HCT116 (cell line): ENCODE measurements at regions not wholly inside any gene's neighbourhood (a gene's known extent, or its start where the extent isn't known, plus 50 kb on each side); places are given as distances from the start of the nearest gene placed in this dataset.

Source experiments
- CEBPB ChIP-seq: IDR thresholded peaks from 2 replicates; pipeline ENCODE4 v1.6.1; 2012; ENCODE audit warnings: low read depth
- CTCF ChIP-seq, 3 experiments: fragments of 200-600 bp in 1 of 3; sonication (generic) in 1 of 3; IDR thresholded peaks in 2 of 3; conservative IDR thresholded peaks in 1 of 3; 2 replicates each; pipeline ENCODE4 v1.5.1; 2012 to 2017; ENCODE audit warnings: low read depth in 2 of 3, low read length in 2 of 3, antibody characterized with exemption in 1 of 3, borderline replicate concordance in 1 of 3, control low read depth in 1 of 3, mild to moderate bottlenecking in 1 of 3, mixed read lengths in 1 of 3, mixed run types in 1 of 3, moderate library complexity in 1 of 3; ENCODE audit not compliant: insufficient read depth in 1 of 3
- EZH2phosphoT487 ChIP-seq: fragments of 200-600 bp; IDR thresholded peaks from 2 replicates; pipeline ENCODE4 v1.6.1; 2018; ENCODE audit warnings: antibody characterized with exemption, borderline replicate concordance
- POLR2A ChIP-seq: IDR thresholded peaks from 2 replicates; pipeline ENCODE4 v1.7.0; 2011; ENCODE audit warnings: borderline replicate concordance; ENCODE audit not compliant: insufficient read depth, insufficient read length; ENCODE audit errors: extremely low read depth
- POLR2AphosphoS5 ChIP-seq: IDR thresholded peaks from 2 replicates; pipeline ENCODE4 v1.6.1; 2011; ENCODE audit warnings: mild to moderate bottlenecking, low read depth, low read length, moderate library complexity
- TCF7L2 ChIP-seq: IDR thresholded peaks from 2 replicates; pipeline ENCODE4 v1.7.0; 2011; ENCODE audit warnings: borderline replicate concordance, inconsistent platforms; ENCODE audit not compliant: insufficient read depth, insufficient read length; ENCODE audit errors: extremely low read depth
- YY1 ChIP-seq: IDR thresholded peaks from 2 replicates; pipeline ENCODE4 v1.6.1; 2011; ENCODE audit warnings: low read length, low read depth, moderate library complexity, mild to moderate bottlenecking; ENCODE audit not compliant: insufficient replicate concordance; ENCODE audit errors: extremely low read depth
- TF ChIP-seq, protein P1 (sequence below): IDR thresholded peaks from 2 replicates; pipeline ENCODE4 v1.6.1; 2011; ENCODE audit warnings: mild to moderate bottlenecking, low read length, moderate library complexity; ENCODE audit not compliant: insufficient replicate concordance; ENCODE audit errors: extremely low read depth

GRCh38 chr2:120629241-120629895 is 106.3 kb upstream of the GLI2 start:
- TF ChIP-seq YY1 (no peak), EZH2phosphoT487 (no peak), CTCF (IDR thresholded peaks at IDR 0.05 in 2 of 3, conservative IDR thresholded peaks at IDR 0.05 in 1 of 3; ENCODE audit: borderline replicate concordance in 1 of 3, insufficient read depth in 1 of 3, low read depth in 2 of 3, low read length in 2 of 3) (no peak), TCF7L2 (no peak), CEBPB (no peak), POLR2AphosphoS5 (no peak), POLR2A (no peak)
- TF ChIP-seq, protein P1, sequence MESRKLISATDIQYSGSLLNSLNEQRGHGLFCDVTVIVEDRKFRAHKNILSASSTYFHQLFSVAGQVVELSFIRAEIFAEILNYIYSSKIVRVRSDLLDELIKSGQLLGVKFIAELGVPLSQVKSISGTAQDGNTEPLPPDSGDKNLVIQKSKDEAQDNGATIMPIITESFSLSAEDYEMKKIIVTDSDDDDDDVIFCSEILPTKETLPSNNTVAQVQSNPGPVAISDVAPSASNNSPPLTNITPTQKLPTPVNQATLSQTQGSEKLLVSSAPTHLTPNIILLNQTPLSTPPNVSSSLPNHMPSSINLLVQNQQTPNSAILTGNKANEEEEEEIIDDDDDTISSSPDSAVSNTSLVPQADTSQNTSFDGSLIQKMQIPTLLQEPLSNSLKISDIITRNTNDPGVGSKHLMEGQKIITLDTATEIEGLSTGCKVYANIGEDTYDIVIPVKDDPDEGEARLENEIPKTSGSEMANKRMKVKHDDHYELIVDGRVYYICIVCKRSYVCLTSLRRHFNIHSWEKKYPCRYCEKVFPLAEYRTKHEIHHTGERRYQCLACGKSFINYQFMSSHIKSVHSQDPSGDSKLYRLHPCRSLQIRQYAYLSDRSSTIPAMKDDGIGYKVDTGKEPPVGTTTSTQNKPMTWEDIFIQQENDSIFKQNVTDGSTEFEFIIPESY = no peak
